Nephron progenitor cell (in vitro differentiated cells): ENCODE measurements at regions not wholly inside any gene's neighbourhood (a gene's known extent, or its start where the extent isn't known, plus 50 kb on each side); places are given as distances from the start of the nearest gene placed in this dataset.

Experiments
- DNase-seq: peaks from one replicate; pipeline ENCODE4 v3.0.0; 2021
- H3K27ac Mint-ChIP-seq: 2 replicates; pipeline ENCODE4 v1.8.0; 2021; ENCODE audit warnings: mild to moderate bottlenecking, moderate library complexity, mixed read lengths
- H3K27me3 Mint-ChIP-seq: 2 replicates; pipeline ENCODE4 v1.8.0; 2021; ENCODE audit warnings: mild to moderate bottlenecking, low read depth, mixed read lengths; ENCODE audit not compliant: poor library complexity
- H3K36me3 Mint-ChIP-seq: 2 replicates; pipeline ENCODE4 v1.8.0; 2021; ENCODE audit warnings: low read depth, mixed read lengths
- H3K4me1 Mint-ChIP-seq: 2 replicates; pipeline ENCODE4 v1.8.0; 2021; ENCODE audit warnings: mixed read lengths
- H3K4me3 Mint-ChIP-seq: 2 replicates; pipeline ENCODE4 v1.8.0; 2021; ENCODE audit warnings: mild to moderate bottlenecking, moderate library complexity, mixed read lengths
- H3K9me3 Mint-ChIP-seq: 2 replicates; pipeline ENCODE4 v1.8.0; 2021; ENCODE audit warnings: mild to moderate bottlenecking, moderate library complexity, mixed read lengths
- TF ChIP-seq, protein P1 (sequence below): fragments of 200-600 bp; sonication (generic); IDR thresholded peaks from 2 replicates; pipeline ENCODE4 v1.5.0; 2021; ENCODE audit warnings: antibody characterized with exemption

DNA sequence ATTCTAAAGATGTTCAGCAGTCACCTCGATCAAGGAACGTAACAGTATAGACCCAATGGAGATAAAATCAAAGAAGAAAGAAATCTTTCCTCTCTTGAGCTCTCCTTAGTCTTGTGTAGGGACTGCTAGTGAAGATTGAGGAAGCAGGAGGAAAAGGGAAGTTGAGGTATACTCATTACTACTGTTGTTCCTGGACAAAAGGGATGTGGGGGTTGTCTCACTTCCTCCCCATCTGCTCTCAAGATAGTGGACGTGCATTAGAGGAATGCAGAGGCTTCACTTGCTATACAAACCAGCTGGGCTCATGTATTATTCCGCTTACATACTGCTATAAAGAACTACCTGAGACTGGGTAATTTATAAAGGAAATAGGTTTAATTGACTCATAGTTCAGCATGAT, 208.9 kb upstream of the ARHGEF9 start:
- Mint-ChIP-seq H3K9me3 (peaks cover 23% of the 10 kb centered on the region), H3K27ac (no peak overlapping the region), H3K36me3 (no peaks in the 10 kb centered on the region), H3K4me1 (no peaks in the 10 kb centered on the region), H3K27me3 (no peaks in the 10 kb centered on the region), H3K4me3 (no peak overlapping the region)
- DNase-seq = no peak
- TF ChIP-seq, protein P1, sequence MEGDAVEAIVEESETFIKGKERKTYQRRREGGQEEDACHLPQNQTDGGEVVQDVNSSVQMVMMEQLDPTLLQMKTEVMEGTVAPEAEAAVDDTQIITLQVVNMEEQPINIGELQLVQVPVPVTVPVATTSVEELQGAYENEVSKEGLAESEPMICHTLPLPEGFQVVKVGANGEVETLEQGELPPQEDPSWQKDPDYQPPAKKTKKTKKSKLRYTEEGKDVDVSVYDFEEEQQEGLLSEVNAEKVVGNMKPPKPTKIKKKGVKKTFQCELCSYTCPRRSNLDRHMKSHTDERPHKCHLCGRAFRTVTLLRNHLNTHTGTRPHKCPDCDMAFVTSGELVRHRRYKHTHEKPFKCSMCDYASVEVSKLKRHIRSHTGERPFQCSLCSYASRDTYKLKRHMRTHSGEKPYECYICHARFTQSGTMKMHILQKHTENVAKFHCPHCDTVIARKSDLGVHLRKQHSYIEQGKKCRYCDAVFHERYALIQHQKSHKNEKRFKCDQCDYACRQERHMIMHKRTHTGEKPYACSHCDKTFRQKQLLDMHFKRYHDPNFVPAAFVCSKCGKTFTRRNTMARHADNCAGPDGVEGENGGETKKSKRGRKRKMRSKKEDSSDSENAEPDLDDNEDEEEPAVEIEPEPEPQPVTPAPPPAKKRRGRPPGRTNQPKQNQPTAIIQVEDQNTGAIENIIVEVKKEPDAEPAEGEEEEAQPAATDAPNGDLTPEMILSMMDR = no peak

DNA sequence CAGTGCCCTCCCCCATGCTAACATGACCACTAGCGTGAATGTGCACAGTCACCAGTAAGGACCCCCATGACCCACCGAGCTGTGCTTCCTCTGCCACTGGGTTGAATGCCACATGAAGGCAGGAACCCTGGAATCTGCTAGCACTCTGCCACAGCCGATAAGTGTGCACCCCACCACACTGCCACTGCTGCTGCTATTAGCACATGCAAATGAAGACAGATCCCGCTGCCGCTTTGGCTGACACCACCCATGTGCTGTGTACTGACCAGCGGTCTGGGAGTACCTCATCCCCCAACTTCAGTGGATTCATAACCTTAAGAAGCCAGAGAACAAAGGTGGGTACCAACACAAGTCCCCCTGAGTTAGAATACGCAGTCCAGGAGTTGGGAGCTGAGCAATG, 200.9 kb upstream of the ARHGEF9 start:
- TF ChIP-seq, protein P1 = no peak
- Mint-ChIP-seq H3K27me3 (no peaks in the 10 kb centered on the region), H3K4me1 (no peaks in the 10 kb centered on the region), H3K4me3 (no peak overlapping the region), H3K36me3 (no peaks in the 10 kb centered on the region), H3K27ac (no peak overlapping the region), H3K9me3 (peaks cover 42% of the 10 kb centered on the region)
- DNase-seq = no peak

DNA sequence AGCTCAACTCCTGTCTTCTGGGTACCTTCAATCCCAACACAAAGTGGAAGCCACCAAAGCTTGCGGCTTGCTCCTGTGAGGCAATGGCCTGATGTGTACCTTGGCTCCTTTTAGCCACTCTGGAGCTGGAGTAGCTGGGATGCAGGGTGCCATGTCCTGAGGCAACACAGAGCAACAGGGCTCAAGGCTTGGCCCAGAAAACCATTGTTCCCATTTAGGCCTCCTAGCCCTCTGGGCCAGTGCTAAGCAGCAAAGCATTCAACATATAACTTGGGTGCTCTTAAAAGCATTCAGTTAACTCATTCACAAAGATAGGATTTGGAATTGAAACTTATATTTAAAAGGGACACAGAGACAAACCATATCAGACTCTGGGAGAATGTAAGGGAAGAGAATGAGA, 194.5 kb upstream of the ARHGEF9 start:
- H3K27me3 Mint-ChIP-seq = no peaks in the 10 kb centered on the region
- TF ChIP-seq, protein P1 = no peak
- H3K9me3 Mint-ChIP-seq = peaks cover 72% of the 10 kb centered on the region
- no peaks in the 10 kb centered on the region for H3K4me1 Mint-ChIP-seq
- H3K27ac Mint-ChIP-seq = no peak overlapping the region
- no peak overlapping the region for H3K4me3 Mint-ChIP-seq
- no peak for DNase-seq
- no peaks in the 10 kb centered on the region for H3K36me3 Mint-ChIP-seq

DNA sequence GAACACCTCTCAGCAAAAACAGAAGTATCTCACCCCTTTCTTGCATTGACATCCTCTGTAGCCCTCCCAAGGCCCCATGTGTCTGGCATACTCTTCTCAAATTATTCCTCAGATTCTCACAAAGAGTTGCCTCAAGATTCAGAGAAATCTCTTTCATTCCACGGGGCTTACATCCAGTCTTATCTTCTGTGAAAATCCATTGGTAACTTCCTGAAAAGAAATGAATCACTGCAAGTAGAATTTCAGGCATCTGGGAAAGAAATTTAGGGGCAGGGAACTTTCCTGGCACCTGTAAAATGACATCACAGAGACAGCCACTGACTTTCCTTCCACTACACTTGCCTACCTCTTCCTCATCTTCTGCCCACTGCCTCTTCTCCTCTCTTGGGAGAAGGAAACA, 182.5 kb upstream of the ARHGEF9 start:
- TF ChIP-seq, protein P1 = no peak
- H3K4me1 Mint-ChIP-seq = peaks cover 12% of the 10 kb centered on the region
- no peak overlapping the region for H3K4me3 Mint-ChIP-seq
- H3K36me3 Mint-ChIP-seq = no peaks in the 10 kb centered on the region
- no peak for DNase-seq
- H3K27ac Mint-ChIP-seq = peak overlapping the region; percentile 29
- peaks cover 26% of the 10 kb centered on the region for H3K9me3 Mint-ChIP-seq
- H3K27me3 Mint-ChIP-seq = no peaks in the 10 kb centered on the region

DNA sequence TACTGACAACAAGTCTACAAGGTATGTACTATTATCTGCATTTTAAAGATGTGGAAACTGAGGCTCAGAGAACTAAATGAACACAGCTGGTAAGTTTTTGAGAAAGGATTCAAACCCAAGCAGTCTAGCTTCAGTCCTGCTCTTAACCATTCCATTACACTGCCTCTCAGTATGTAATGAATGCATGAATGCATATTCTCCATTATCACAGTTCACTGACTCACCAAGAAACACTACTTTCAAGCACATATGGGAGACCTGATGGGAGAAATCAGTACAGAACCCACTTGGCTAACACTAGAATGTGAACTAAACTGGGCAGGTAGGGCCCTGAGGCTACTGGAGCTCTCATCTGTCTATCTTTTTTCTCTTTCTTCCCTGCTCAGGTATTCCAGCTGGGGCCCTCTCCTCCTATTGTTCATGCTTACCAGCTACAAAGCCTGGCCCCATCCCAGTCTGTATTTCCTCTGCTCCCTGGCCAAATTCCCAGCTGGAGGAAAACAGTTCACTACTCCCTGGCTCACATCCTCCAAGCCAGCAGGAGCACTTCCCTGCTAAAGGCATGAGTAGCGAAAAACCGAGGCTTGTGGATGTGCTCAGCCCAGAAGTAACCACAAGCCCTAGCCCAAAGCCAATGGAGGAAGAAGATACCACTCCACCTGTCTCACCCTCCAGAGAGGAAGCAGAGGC, 178.2 kb upstream of the ARHGEF9 start:
- H3K9me3 Mint-ChIP-seq = peaks cover 34% of the 10 kb centered on the region
- peaks cover 4% of the 10 kb centered on the region for H3K36me3 Mint-ChIP-seq
- TF ChIP-seq, protein P1 = no peak
- H3K4me3 Mint-ChIP-seq = no peak overlapping the region
- H3K4me1 Mint-ChIP-seq = peaks cover 35% of the 10 kb centered on the region
- peaks cover 6% of the 10 kb centered on the region for H3K27me3 Mint-ChIP-seq
- H3K27ac Mint-ChIP-seq = no peak overlapping the region
- no peak for DNase-seq

DNA sequence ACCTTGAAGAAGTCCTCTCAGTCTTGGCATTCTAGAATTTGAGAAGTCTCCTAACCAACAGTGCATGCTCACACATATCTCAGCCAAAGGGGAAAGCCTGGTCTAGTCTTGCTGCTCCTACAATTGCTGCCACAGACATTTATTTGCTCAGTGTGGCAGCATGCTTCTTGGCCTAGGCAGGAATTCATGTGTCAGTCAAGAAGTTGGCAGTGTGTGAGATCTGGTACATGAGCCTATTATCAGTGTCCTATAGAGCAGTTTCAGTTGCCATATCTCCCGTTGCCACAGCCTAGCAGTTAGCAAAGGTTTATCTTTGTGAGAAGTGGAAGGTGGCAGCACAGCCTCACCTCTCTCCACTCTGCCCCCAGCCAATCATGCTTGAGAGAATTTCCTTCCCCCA, 176.9 kb upstream of the ARHGEF9 start:
- H3K27me3 Mint-ChIP-seq = peaks cover 6% of the 10 kb centered on the region
- H3K4me3 Mint-ChIP-seq = no peak overlapping the region
- DNase-seq = no peak
- TF ChIP-seq, protein P1 = no peak
- peaks cover 35% of the 10 kb centered on the region for H3K9me3 Mint-ChIP-seq
- peaks cover 4% of the 10 kb centered on the region for H3K36me3 Mint-ChIP-seq
- H3K4me1 Mint-ChIP-seq = peaks cover 35% of the 10 kb centered on the region
- no peak overlapping the region for H3K27ac Mint-ChIP-seq
